Panc1 (cell line): ENCODE measurements at regions not wholly inside any gene's neighbourhood (a gene's known extent, or its start where the extent isn't known, plus 50 kb on each side); places are given as distances from the start of the nearest gene placed in this dataset.

Source experiments
- ATAC-seq: fragments of 200-7000 bp; cut with Tn5 transposase; 2 replicates; pipeline ENCODE4 v1.9.1; 2020; ENCODE audit warnings: mild to moderate bottlenecking, moderate library complexity
- BruUV-seq: library from RNA; stranded (reverse); fragments of 400-500 nt; replicated peaks from 2 replicates; lab custom pipeline; 2021; lab: Mats Ljungman, UMichigan
- CTCF ChIA-PET: fragments of 300-600 bp; sonication (Branson Sonifier 250); formaldehyde crosslinking; loops from one replicate; lab custom pipeline; 2022; ENCODE audit warnings: antibody characterized with exemption; lab: Charles Lee
- POLR2A ChIA-PET: fragments of 300-600 bp; sonication (Branson Sonifier 250); formaldehyde crosslinking; loops from one replicate; lab custom pipeline; 2022; ENCODE audit warnings: antibody characterized with exemption; lab: Charles Lee
- DNase-seq: peaks from one replicate; pipeline ENCODE4 v3.0.0-alpha.2; 2010; ENCODE audit warnings: low read depth, low spot score
- H3K27ac ChIP-seq: 2 replicates; pipeline ENCODE4 v1.5.1; 2011; ENCODE audit warnings: mild to moderate bottlenecking, low read length, inconsistent platforms
- H3K27me3 ChIP-seq: fragments of 200-500 bp; sonication (Bioruptor generic); 2 replicates; pipeline ENCODE4 v1.6.0; 2014; ENCODE audit warnings: low read length, inconsistent platforms; ENCODE audit not compliant: control insufficient read depth, insufficient read depth
- H3K36me3 ChIP-seq: fragments of 200-500 bp; sonication (Bioruptor generic); 2 replicates; pipeline ENCODE4 v1.5.1; 2014; ENCODE audit warnings: inconsistent platforms, mild to moderate bottlenecking, low read length, moderate library complexity; ENCODE audit not compliant: control insufficient read depth, insufficient read depth
- H3K4me1 ChIP-seq: 2 replicates; pipeline ENCODE4 v1.5.1; 2011; ENCODE audit warnings: inconsistent platforms, mild to moderate bottlenecking, low read length, moderate library complexity; ENCODE audit not compliant: control insufficient read depth, insufficient read depth
- H3K4me3 ChIP-seq, 2 experiments: 2 replicates each; pipeline ENCODE4 v1.5.1; 2011 to 2012; ENCODE audit warnings: low read depth in 2 of 2, low read length in 2 of 2, mild to moderate bottlenecking in 2 of 2, inconsistent platforms in 1 of 2, moderate library complexity in 1 of 2
- H3K9me3 ChIP-seq: fragments of 200-500 bp; sonication (Bioruptor generic); 2 replicates; pipeline ENCODE4 v1.5.1; 2014; ENCODE audit warnings: low read depth, mild to moderate bottlenecking, inconsistent platforms, low read length, moderate library complexity; ENCODE audit not compliant: control insufficient read depth, insufficient read depth
- POLR2AphosphoS5 ChIP-seq: IDR thresholded peaks from 2 replicates; pipeline ENCODE4 v1.6.1; 2012; ENCODE audit warnings: mild to moderate bottlenecking, low read depth, low read length, moderate library complexity
- SIN3A ChIP-seq: IDR thresholded peaks from 2 replicates; pipeline ENCODE4 v1.6.1; 2012; ENCODE audit warnings: low read depth, mild to moderate bottlenecking, low read length, moderate library complexity, borderline replicate concordance; ENCODE audit not compliant: insufficient read depth
- TCF7L2 ChIP-seq: IDR thresholded peaks from 2 replicates; pipeline ENCODE4 v1.6.1; 2011; ENCODE audit warnings: mild to moderate bottlenecking, low read depth, low read length, inconsistent platforms
- in situ Hi-C: cut with HindIII; loops from 2 replicates; pipeline ENCODE4 v1.10.0; 2016; ENCODE audit warnings: low sequenced_read_pairs, low pct_unique_long_range_greater_than_20kb
- intact Hi-C: fragments of 100-400 bp; cut with micrococcal nuclease; formaldehyde crosslinking; loops from one replicate; pipeline ENCODE4 v1.10.0; 2022; ENCODE audit not compliant: unreplicated experiment
- TF ChIP-seq, protein P1 (sequence below): fragments of 450-650 bp; IDR thresholded peaks from 2 replicates; pipeline ENCODE4 v1.5.1; 2017; ENCODE audit warnings: mild to moderate bottlenecking
- TF ChIP-seq, protein P2 (sequence below), 2 experiments: IDR thresholded peaks; 2 replicates each; pipeline ENCODE4 v1.6.1; 2011 to 2012; ENCODE audit warnings: low read depth in 2 of 2, control low read depth in 1 of 2, low read length in 1 of 2, mild to moderate bottlenecking in 1 of 2, moderate library complexity in 1 of 2; ENCODE audit not compliant: insufficient read depth in 1 of 2

DNA sequence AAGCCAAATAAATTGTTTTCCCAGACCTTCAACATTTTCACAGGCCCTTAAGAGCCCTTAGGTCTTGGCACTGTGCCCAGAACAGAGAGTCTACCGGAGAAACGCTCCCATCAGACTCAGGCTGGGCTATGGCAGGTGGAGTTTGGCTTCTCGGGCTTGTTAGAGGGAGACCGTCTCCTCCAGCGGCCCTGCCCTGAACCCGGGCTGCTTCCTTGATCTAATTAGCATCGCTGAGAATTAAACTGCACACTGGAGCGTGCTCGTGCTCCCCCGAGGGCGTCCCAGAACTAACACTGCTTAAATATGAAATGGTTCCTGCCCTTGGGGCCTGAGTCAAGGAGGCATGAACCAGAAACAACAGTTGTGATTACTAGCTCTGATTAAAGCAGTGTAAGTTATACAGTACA is 634.4 kb downstream of the MATN1 start:
- ATAC-seq (no peak), DNase-seq (no peak)
- no peak for TF ChIP-seq SIN3A
- no peak for TF ChIP-seq POLR2AphosphoS5
- TF ChIP-seq, protein P1, sequence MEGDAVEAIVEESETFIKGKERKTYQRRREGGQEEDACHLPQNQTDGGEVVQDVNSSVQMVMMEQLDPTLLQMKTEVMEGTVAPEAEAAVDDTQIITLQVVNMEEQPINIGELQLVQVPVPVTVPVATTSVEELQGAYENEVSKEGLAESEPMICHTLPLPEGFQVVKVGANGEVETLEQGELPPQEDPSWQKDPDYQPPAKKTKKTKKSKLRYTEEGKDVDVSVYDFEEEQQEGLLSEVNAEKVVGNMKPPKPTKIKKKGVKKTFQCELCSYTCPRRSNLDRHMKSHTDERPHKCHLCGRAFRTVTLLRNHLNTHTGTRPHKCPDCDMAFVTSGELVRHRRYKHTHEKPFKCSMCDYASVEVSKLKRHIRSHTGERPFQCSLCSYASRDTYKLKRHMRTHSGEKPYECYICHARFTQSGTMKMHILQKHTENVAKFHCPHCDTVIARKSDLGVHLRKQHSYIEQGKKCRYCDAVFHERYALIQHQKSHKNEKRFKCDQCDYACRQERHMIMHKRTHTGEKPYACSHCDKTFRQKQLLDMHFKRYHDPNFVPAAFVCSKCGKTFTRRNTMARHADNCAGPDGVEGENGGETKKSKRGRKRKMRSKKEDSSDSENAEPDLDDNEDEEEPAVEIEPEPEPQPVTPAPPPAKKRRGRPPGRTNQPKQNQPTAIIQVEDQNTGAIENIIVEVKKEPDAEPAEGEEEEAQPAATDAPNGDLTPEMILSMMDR, result no peak
- TF ChIP-seq, protein P2, sequence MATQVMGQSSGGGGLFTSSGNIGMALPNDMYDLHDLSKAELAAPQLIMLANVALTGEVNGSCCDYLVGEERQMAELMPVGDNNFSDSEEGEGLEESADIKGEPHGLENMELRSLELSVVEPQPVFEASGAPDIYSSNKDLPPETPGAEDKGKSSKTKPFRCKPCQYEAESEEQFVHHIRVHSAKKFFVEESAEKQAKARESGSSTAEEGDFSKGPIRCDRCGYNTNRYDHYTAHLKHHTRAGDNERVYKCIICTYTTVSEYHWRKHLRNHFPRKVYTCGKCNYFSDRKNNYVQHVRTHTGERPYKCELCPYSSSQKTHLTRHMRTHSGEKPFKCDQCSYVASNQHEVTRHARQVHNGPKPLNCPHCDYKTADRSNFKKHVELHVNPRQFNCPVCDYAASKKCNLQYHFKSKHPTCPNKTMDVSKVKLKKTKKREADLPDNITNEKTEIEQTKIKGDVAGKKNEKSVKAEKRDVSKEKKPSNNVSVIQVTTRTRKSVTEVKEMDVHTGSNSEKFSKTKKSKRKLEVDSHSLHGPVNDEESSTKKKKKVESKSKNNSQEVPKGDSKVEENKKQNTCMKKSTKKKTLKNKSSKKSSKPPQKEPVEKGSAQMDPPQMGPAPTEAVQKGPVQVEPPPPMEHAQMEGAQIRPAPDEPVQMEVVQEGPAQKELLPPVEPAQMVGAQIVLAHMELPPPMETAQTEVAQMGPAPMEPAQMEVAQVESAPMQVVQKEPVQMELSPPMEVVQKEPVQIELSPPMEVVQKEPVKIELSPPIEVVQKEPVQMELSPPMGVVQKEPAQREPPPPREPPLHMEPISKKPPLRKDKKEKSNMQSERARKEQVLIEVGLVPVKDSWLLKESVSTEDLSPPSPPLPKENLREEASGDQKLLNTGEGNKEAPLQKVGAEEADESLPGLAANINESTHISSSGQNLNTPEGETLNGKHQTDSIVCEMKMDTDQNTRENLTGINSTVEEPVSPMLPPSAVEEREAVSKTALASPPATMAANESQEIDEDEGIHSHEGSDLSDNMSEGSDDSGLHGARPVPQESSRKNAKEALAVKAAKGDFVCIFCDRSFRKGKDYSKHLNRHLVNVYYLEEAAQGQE (IDR thresholded peaks at IDR 0.05; ENCODE audit: insufficient read depth in 1 of 2, low read depth in 2 of 2, low read length in 1 of 2), result no peak
- no peak for TF ChIP-seq TCF7L2
- peaks cover 10% of the 10 kb centered on the region for H3K4me1 ChIP-seq
- in situ Hi-C loops, result no loop called here
- POLR2A ChIA-PET, result no interaction called here
- 0 out of 2 replicates have a peak, but pooled peaks cover 3% of the 10 kb centered on the region for H3K9me3 ChIP-seq
- no peaks in the 10 kb centered on the region for H3K27me3 ChIP-seq
- H3K4me3 ChIP-seq, result no peak overlapping the region
- intact Hi-C loops, result loop anchor here (5.0 to 10.0 kb wide), 4 partner anchors 134 to 714 kb away; no protein-coding TSS in a partner anchor
- BruUV-seq, result no TSS peak
- no peaks in the 10 kb centered on the region for H3K36me3 ChIP-seq
- H3K27ac ChIP-seq, result no peak overlapping the region
- CTCF ChIA-PET, result no interaction called here

DNA sequence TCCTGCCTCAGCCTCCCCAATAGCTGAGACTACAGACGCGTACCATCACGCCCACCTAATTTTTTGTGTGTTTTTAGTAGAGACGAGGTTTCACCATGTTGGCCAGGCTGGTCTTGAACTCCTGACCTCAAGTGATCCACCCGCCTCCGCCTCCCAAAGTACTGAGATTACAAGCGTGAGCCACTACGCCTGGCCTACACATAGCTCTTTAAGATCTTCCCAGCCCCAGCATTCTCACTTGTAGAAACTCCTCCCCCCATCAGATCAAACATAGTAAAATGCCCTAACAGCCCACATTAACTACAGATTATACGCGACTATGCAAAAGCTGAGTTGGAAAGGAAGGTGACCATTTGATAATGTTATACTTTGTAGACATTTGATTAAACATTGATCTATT is 634.8 kb downstream of the MATN1 start:
- CTCF ChIA-PET, result no interaction called here
- ATAC-seq (no peak), DNase-seq (no peak)
- intact Hi-C loops (loop anchor here (5.0 to 10.0 kb wide), 4 partner anchors 134 to 714 kb away; no protein-coding TSS in a partner anchor), in situ Hi-C loops (no loop called here)
- POLR2A ChIA-PET, result no interaction called here
- Histone ChIP-seq H3K36me3 (no peaks in the 10 kb centered on the region), H3K27me3 (no peaks in the 10 kb centered on the region), H3K27ac (no peak overlapping the region), H3K4me1 (peaks cover 14% of the 10 kb centered on the region), H3K4me3 (no peak overlapping the region), H3K9me3 (0 out of 2 replicates have a peak, but pooled peaks cover 3% of the 10 kb centered on the region)
- BruUV-seq, result no TSS peak
- TF ChIP-seq, protein P1, result no peak
- TF ChIP-seq, protein P2 (IDR thresholded peaks at IDR 0.05; ENCODE audit: insufficient read depth in 1 of 2, low read depth in 2 of 2, low read length in 1 of 2), result no peak
- TF ChIP-seq POLR2AphosphoS5, result no peak
- no peak for TF ChIP-seq TCF7L2
- TF ChIP-seq SIN3A, result no peak
